ENCODE measurements at regions not wholly inside any gene's neighbourhood (a gene's known extent, or its start where the extent isn't known, plus 50 kb on each side); places are given as distances from the start of the nearest gene placed in this dataset.

- Histone ChIP-seq H3K9ac (replicated peaks; ENCODE audit: extremely low read depth, insufficient read depth, low read length) (no peak overlapping the region), H2AFZ (ENCODE audit: low read depth, low read length) (no peak overlapping the region), H3K4me3 (replicated peaks in 1 of 3; ENCODE audit: insufficient read depth in 1 of 3, low read depth in 1 of 3, low read length in 3 of 3) (no peak overlapping the region), H3K9me3 (replicated peaks; ENCODE audit: control insufficient read depth, insufficient read depth, low read length) (no peaks in the 10 kb centered on the region), H3K27me3 (ENCODE audit: control insufficient read depth in 2 of 2, insufficient read depth in 2 of 2, low read length in 2 of 2) (no peaks in the 10 kb centered on the region), H3K9me1 (replicated peaks; ENCODE audit: control insufficient read depth, extremely low read depth, insufficient read depth, low read length) (no peaks in the 10 kb centered on the region), H3K79me2 (ENCODE audit: control insufficient read depth, insufficient read depth, low read length) (no peaks in the 10 kb centered on the region), H3K4me2 (ENCODE audit: insufficient read depth, low read length) (no peak overlapping the region), H3K4me1 (ENCODE audit: control insufficient read depth, extremely low read depth, insufficient read depth, low read length) (no peaks in the 10 kb centered on the region), H3K36me3 (ENCODE audit: control insufficient read depth in 2 of 2, extremely low read depth in 1 of 2, insufficient read depth in 2 of 2, low read length in 2 of 2) (no peaks in the 10 kb centered on the region), H3K27ac (ENCODE audit: insufficient read depth, low read depth, low read length) (no peak overlapping the region), H4K20me1 (replicated peaks; ENCODE audit: control insufficient read depth, extremely low read depth, insufficient read depth, low read length) (no peaks in the 10 kb centered on the region)
- no TSS peak for BruUV-seq (replicated peaks)
- POLR2A ChIA-PET, result no interaction called here
- FAIRE-seq (no peak), DNase-seq (ENCODE audit: low read depth, low spot score) (no peak)
- TF ChIP-seq MAX (IDR thresholded peaks at IDR 0.05; ENCODE audit: insufficient read depth, insufficient read length) (no peak), POLR2AphosphoS5 (IDR thresholded peaks at IDR 0.05; ENCODE audit: insufficient read depth, low read depth, low read length) (no peak), EZH2 (IDR thresholded peaks at IDR 0.05; ENCODE audit: borderline replicate concordance, low read depth, low read length, severe bottlenecking) (no peak), MYC (IDR thresholded peaks at IDR 0.05; ENCODE audit: low read depth, low read length) (no peak), CTCF (IDR thresholded peaks at IDR 0.05; ENCODE audit: extremely low read depth in 1 of 2, insufficient read depth in 1 of 2, low read depth in 1 of 2, low read length in 2 of 2) (no peak), GATA2 (IDR thresholded peaks at IDR 0.05; ENCODE audit: insufficient read depth, insufficient read length, low read depth, low read length) (no peak), FOS (IDR thresholded peaks at IDR 0.05; ENCODE audit: borderline replicate concordance, insufficient read depth, low read length) (no peak), POLR2A (IDR thresholded peaks at IDR 0.05; ENCODE audit: low read depth, low read length) (no peak)
- intact Hi-C loops (cut with micrococcal nuclease), result no loop called here
- CTCF ChIA-PET, result no interaction called here
- dilution Hi-C loops (cut with MboI; ENCODE audit: extremely low pct_ligation_motif_present, low sequenced_read_pairs), result no loop called here
Observed at GRCh38 chr2:116329280-116329679, 1485.2 kb upstream of the DDX18 start.
